Activated CD4-positive, alpha-beta memory T cell treated with anti-CD3 and anti-CD28 coated beads for 36 hours (primary cell): ENCODE measurements at regions not wholly inside any gene's neighbourhood (a gene's known extent, or its start where the extent isn't known, plus 50 kb on each side); places are given as distances from the start of the nearest gene placed in this dataset.

Source experiments
- CTCF ChIA-PET: fragments of 350-600 bp; sonication (Branson Sonifier 250); formaldehyde crosslinking; loops from one replicate; lab custom pipeline; 2021; ENCODE audit warnings: antibody characterized with exemption, inconsistent platforms; lab: Charles Lee
- POLR2A ChIA-PET: fragments of 350-600 bp; sonication (Branson Sonifier 250); formaldehyde crosslinking; loops from one replicate; lab custom pipeline; 2021; ENCODE audit warnings: antibody characterized with exemption; lab: Charles Lee
- DNase-seq: peaks from one replicate; pipeline ENCODE4 v3.0.0-alpha.2; 2020
- H3K27ac Mint-ChIP-seq: one replicate; pipeline ENCODE4 v1.8.0; 2021; ENCODE audit warnings: mixed read lengths
- H3K27me3 Mint-ChIP-seq: one replicate; pipeline ENCODE4 v1.8.0; 2021; ENCODE audit warnings: mixed read lengths
- H3K36me3 Mint-ChIP-seq: one replicate; pipeline ENCODE4 v1.8.0; 2021; ENCODE audit warnings: mixed read lengths
- H3K4me1 Mint-ChIP-seq: one replicate; pipeline ENCODE4 v1.8.0; 2021; ENCODE audit warnings: low read depth, mixed read lengths
- H3K4me3 Mint-ChIP-seq: one replicate; pipeline ENCODE4 v1.8.0; 2021; ENCODE audit warnings: mild to moderate bottlenecking, mixed read lengths
- H3K9me3 Mint-ChIP-seq: one replicate; pipeline ENCODE4 v1.8.0; 2021; ENCODE audit warnings: mixed read lengths
- intact Hi-C: fragments of 100-400 bp; cut with micrococcal nuclease; formaldehyde crosslinking; loops from one replicate; pipeline ENCODE4 v1.15.1; 2023

- Mint-ChIP-seq H3K4me3 (no peak overlapping the region), H3K9me3 (peaks cover 17% of the 10 kb centered on the region), H3K27ac (no peak overlapping the region), H3K27me3 (no peaks in the 10 kb centered on the region), H3K4me1 (no peaks in the 10 kb centered on the region), H3K36me3 (no peaks in the 10 kb centered on the region)
- ChIA-PET POLR2A (no interaction called here), CTCF (no interaction called here)
- no peak for DNase-seq
- intact Hi-C loops = no loop called here
Observed at GRCh38 chr1:187631381-187631675, 802.6 kb downstream of the PLA2G4A start.

GRCh38 chr1:187631984-187632383 lies 803.2 kb downstream of the PLA2G4A start:
- no peaks in the 10 kb centered on the region for H3K4me1 Mint-ChIP-seq
- H3K27ac Mint-ChIP-seq = no peak overlapping the region
- no peaks in the 10 kb centered on the region for H3K27me3 Mint-ChIP-seq
- CTCF ChIA-PET = no interaction called here
- H3K9me3 Mint-ChIP-seq = peaks cover 13% of the 10 kb centered on the region
- no peak for DNase-seq
- no peak overlapping the region for H3K4me3 Mint-ChIP-seq
- intact Hi-C loops = no loop called here
- POLR2A ChIA-PET = no interaction called here
- no peaks in the 10 kb centered on the region for H3K36me3 Mint-ChIP-seq

GRCh38 chr1:187634940-187635339 lies 806.2 kb downstream of the PLA2G4A start:
- Mint-ChIP-seq H3K4me3 (no peak overlapping the region), H3K9me3 (peaks cover 16% of the 10 kb centered on the region), H3K27me3 (no peaks in the 10 kb centered on the region), H3K4me1 (no peaks in the 10 kb centered on the region), H3K27ac (no peak overlapping the region), H3K36me3 (no peaks in the 10 kb centered on the region)
- POLR2A ChIA-PET = no interaction called here
- intact Hi-C loops = no loop called here
- CTCF ChIA-PET = no interaction called here
- DNase-seq = no peak

GRCh38 chr1:187638733-187639434 lies 810.1 kb downstream of the PLA2G4A start:
- H3K27me3 Mint-ChIP-seq = no peaks in the 10 kb centered on the region
- H3K36me3 Mint-ChIP-seq = no peaks in the 10 kb centered on the region
- H3K9me3 Mint-ChIP-seq = peaks cover 3% of the 10 kb centered on the region
- no peak overlapping the region for H3K4me3 Mint-ChIP-seq
- ChIA-PET CTCF (no interaction called here), POLR2A (no interaction called here)
- no peak overlapping the region for H3K27ac Mint-ChIP-seq
- intact Hi-C loops = no loop called here
- no peak for DNase-seq
- no peaks in the 10 kb centered on the region for H3K4me1 Mint-ChIP-seq

- H3K36me3 Mint-ChIP-seq = no peaks in the 10 kb centered on the region
- POLR2A ChIA-PET = no interaction called here
- H3K27ac Mint-ChIP-seq = no peak overlapping the region
- H3K4me1 Mint-ChIP-seq = no peaks in the 10 kb centered on the region
- H3K27me3 Mint-ChIP-seq = no peaks in the 10 kb centered on the region
- peaks cover 3% of the 10 kb centered on the region for H3K9me3 Mint-ChIP-seq
- CTCF ChIA-PET = no interaction called here
- no peak for DNase-seq
- H3K4me3 Mint-ChIP-seq = no peak overlapping the region
- intact Hi-C loops = no loop called here
Observed at GRCh38 chr1:187641015-187641414, 812.3 kb downstream of the PLA2G4A start.

GRCh38 chr1:187641463-187641862 lies 812.7 kb downstream of the PLA2G4A start:
- H3K4me1 Mint-ChIP-seq = no peaks in the 10 kb centered on the region
- POLR2A ChIA-PET = no interaction called here
- no peak overlapping the region for H3K27ac Mint-ChIP-seq
- H3K27me3 Mint-ChIP-seq = no peaks in the 10 kb centered on the region
- CTCF ChIA-PET = no interaction called here
- H3K36me3 Mint-ChIP-seq = no peaks in the 10 kb centered on the region
- no peak for DNase-seq
- H3K4me3 Mint-ChIP-seq = no peak overlapping the region
- intact Hi-C loops = no loop called here
- peaks cover 3% of the 10 kb centered on the region for H3K9me3 Mint-ChIP-seq

- no peak overlapping the region for H3K4me3 Mint-ChIP-seq
- no peak for DNase-seq
- peaks cover 6% of the 10 kb centered on the region for H3K9me3 Mint-ChIP-seq
- ChIA-PET POLR2A (no interaction called here), CTCF (no interaction called here)
- H3K36me3 Mint-ChIP-seq = no peaks in the 10 kb centered on the region
- H3K27me3 Mint-ChIP-seq = no peaks in the 10 kb centered on the region
- H3K27ac Mint-ChIP-seq = no peak overlapping the region
- intact Hi-C loops = no loop called here
- no peaks in the 10 kb centered on the region for H3K4me1 Mint-ChIP-seq
Observed at GRCh38 chr1:187641907-187642306, 813.2 kb downstream of the PLA2G4A start.

- ChIA-PET POLR2A (no interaction called here), CTCF (no interaction called here)
- Mint-ChIP-seq H3K4me1 (no peaks in the 10 kb centered on the region), H3K27me3 (no peaks in the 10 kb centered on the region), H3K9me3 (peaks cover 3% of the 10 kb centered on the region), H3K36me3 (no peaks in the 10 kb centered on the region), H3K27ac (no peak overlapping the region), H3K4me3 (no peak overlapping the region)
- intact Hi-C loops = no loop called here
- DNase-seq = no peak
Observed at GRCh38 chr1:187645651-187646050, 816.9 kb downstream of the PLA2G4A start.

- Mint-ChIP-seq H3K9me3 (peaks cover 3% of the 10 kb centered on the region), H3K4me3 (no peak overlapping the region), H3K27ac (no peak overlapping the region), H3K27me3 (no peaks in the 10 kb centered on the region), H3K4me1 (no peaks in the 10 kb centered on the region), H3K36me3 (no peaks in the 10 kb centered on the region)
- ChIA-PET CTCF (no interaction called here), POLR2A (no interaction called here)
- no peak for DNase-seq
- intact Hi-C loops = no loop called here
Observed at GRCh38 chr1:187646536-187647107, 817.9 kb downstream of the PLA2G4A start.

GRCh38 chr1:187648091-187648490 lies 819.3 kb downstream of the PLA2G4A start:
- Mint-ChIP-seq H3K9me3 (peaks cover 3% of the 10 kb centered on the region), H3K4me1 (no peaks in the 10 kb centered on the region), H3K27me3 (no peaks in the 10 kb centered on the region), H3K4me3 (no peak overlapping the region), H3K27ac (no peak overlapping the region), H3K36me3 (no peaks in the 10 kb centered on the region)
- intact Hi-C loops = no loop called here
- DNase-seq = no peak
- ChIA-PET POLR2A (no interaction called here), CTCF (no interaction called here)

GRCh38 chr1:187654635-187655034 lies 825.9 kb downstream of the PLA2G4A start:
- DNase-seq = no peak
- CTCF ChIA-PET = no interaction called here
- Mint-ChIP-seq H3K9me3 (no peaks in the 10 kb centered on the region), H3K4me3 (no peak overlapping the region), H3K27ac (no peak overlapping the region), H3K36me3 (no peaks in the 10 kb centered on the region), H3K27me3 (no peaks in the 10 kb centered on the region), H3K4me1 (no peaks in the 10 kb centered on the region)
- POLR2A ChIA-PET = no interaction called here
- intact Hi-C loops = no loop called here

GRCh38 chr1:187655104-187655503 lies 826.4 kb downstream of the PLA2G4A start:
- H3K36me3 Mint-ChIP-seq = no peaks in the 10 kb centered on the region
- no peak overlapping the region for H3K4me3 Mint-ChIP-seq
- no peaks in the 10 kb centered on the region for H3K27me3 Mint-ChIP-seq
- POLR2A ChIA-PET = no interaction called here
- CTCF ChIA-PET = no interaction called here
- no peak for DNase-seq
- no peak overlapping the region for H3K27ac Mint-ChIP-seq
- intact Hi-C loops = no loop called here
- no peaks in the 10 kb centered on the region for H3K9me3 Mint-ChIP-seq
- no peaks in the 10 kb centered on the region for H3K4me1 Mint-ChIP-seq

GRCh38 chr1:187665483-187665882 lies 836.7 kb downstream of the PLA2G4A start:
- H3K4me1 Mint-ChIP-seq = no peaks in the 10 kb centered on the region
- no peak overlapping the region for H3K27ac Mint-ChIP-seq
- no peak for DNase-seq
- ChIA-PET POLR2A (no interaction called here), CTCF (no interaction called here)
- H3K27me3 Mint-ChIP-seq = no peaks in the 10 kb centered on the region
- H3K36me3 Mint-ChIP-seq = no peaks in the 10 kb centered on the region
- H3K4me3 Mint-ChIP-seq = no peak overlapping the region
- no peaks in the 10 kb centered on the region for H3K9me3 Mint-ChIP-seq
- intact Hi-C loops = no loop called here
